Bronchial epithelial cell (primary cell): ENCODE measurements at regions not wholly inside any gene's neighbourhood (a gene's known extent, or its start where the extent isn't known, plus 50 kb on each side); places are given as distances from the start of the nearest gene placed in this dataset.
"Not testable (repeated sequence)": the region's sequence is repeated elsewhere in the genome, so short reads cannot be mapped to it uniquely, and the experiment has no call there.

ENCODE experiments used
- DNase-seq: peaks from one replicate; pipeline ENCODE4 v3.0.0-alpha.2; 2010; ENCODE audit warnings: low read depth
- FAIRE-seq: peaks from 2 replicates; lab custom pipeline; 2011; peaks lifted over from hg19 to GRCh38; lab: Jason Lieb, UNC
- H3K27me3 ChIP-seq: 2 replicates; pipeline ENCODE4 v1.5.1; 2011; ENCODE audit warnings: low read length; ENCODE audit not compliant: control insufficient read depth, insufficient read depth
- H3K36me3 ChIP-seq: 2 replicates; pipeline ENCODE4 v1.5.1; 2011; ENCODE audit warnings: low read length; ENCODE audit not compliant: control insufficient read depth, insufficient read depth
- H3K4me3 ChIP-seq: 2 replicates; pipeline ENCODE4 v1.5.1; 2011; ENCODE audit warnings: mild to moderate bottlenecking, low read depth, low read length, control low read depth
- CTCF ChIP-seq: IDR thresholded peaks from 2 replicates; pipeline ENCODE4 v1.5.1; 2011; ENCODE audit warnings: mild to moderate bottlenecking, moderate library complexity, low read length, control low read depth, inconsistent platforms; ENCODE audit not compliant: insufficient read depth, severe bottlenecking

GRCh38 chr6:74492587-74492986 lies 713.3 kb downstream of the COL12A1 start:
- no peaks in the 10 kb centered on the region for H3K36me3 ChIP-seq
- no peak for DNase-seq
- H3K4me3 ChIP-seq: no peak overlapping the region
- no peak for TF ChIP-seq CTCF
- no peaks in the 10 kb centered on the region for H3K27me3 ChIP-seq
- FAIRE-seq: no peak

- DNase-seq: no peak
- Histone ChIP-seq H3K4me3 (no peak overlapping the region), H3K36me3 (no peaks in the 10 kb centered on the region), H3K27me3 (no peaks in the 10 kb centered on the region)
- FAIRE-seq: no peak
- no peak for TF ChIP-seq CTCF
These were observed 713.9 kb downstream of the COL12A1 start for GRCh38 chr6:74491844-74492374.

GRCh38 chr6:74488726-74489125 lies 717.1 kb downstream of the COL12A1 start:
- not testable (repeated sequence) for DNase-seq, FAIRE-seq, H3K4me3 ChIP-seq, H3K36me3 ChIP-seq, H3K27me3 ChIP-seq

- FAIRE-seq: no peak
- H3K36me3 ChIP-seq: no peaks in the 10 kb centered on the region
- H3K27me3 ChIP-seq: no peaks in the 10 kb centered on the region
- H3K4me3 ChIP-seq: no peak overlapping the region
- DNase-seq: no peak
- no peak for TF ChIP-seq CTCF
These were observed 723.7 kb downstream of the COL12A1 start for GRCh38 chr6:74482180-74482579.

- no peak for FAIRE-seq
These were observed 725.3 kb downstream of the COL12A1 start for GRCh38 chr6:74480561-74480960.

GRCh38 chr6:74479960-74480359 lies 725.9 kb downstream of the COL12A1 start:
- DNase-seq (no peak), FAIRE-seq (no peak)
- Histone ChIP-seq H3K27me3 (no peaks in the 10 kb centered on the region), H3K4me3 (no peak overlapping the region), H3K36me3 (no peaks in the 10 kb centered on the region)
- no peak for TF ChIP-seq CTCF

More at GRCh38 chr6:74480561-74480960, 725.3 kb downstream of the COL12A1 start:
- Histone ChIP-seq H3K4me3 (no peak overlapping the region), H3K36me3 (no peaks in the 10 kb centered on the region), H3K27me3 (no peaks in the 10 kb centered on the region)
- TF ChIP-seq CTCF: no peak
- DNase-seq: no peak
